GM12864 (cell line): ENCODE measurements at regions not wholly inside any gene's neighbourhood (a gene's known extent, or its start where the extent isn't known, plus 50 kb on each side); places are given as distances from the start of the nearest gene placed in this dataset.

Source experiments
- DNase-seq: peaks from one replicate; pipeline ENCODE4 v3.0.0-alpha.2; 2011; ENCODE audit warnings: low read depth
- H3K4me3 ChIP-seq: 2 replicates; pipeline ENCODE4 v1.5.1; 2011; ENCODE audit warnings: mild to moderate bottlenecking, low read depth, low read length, control low read depth
- CTCF ChIP-seq: IDR thresholded peaks from 2 replicates; pipeline ENCODE4 v1.5.1; 2011; ENCODE audit warnings: low read depth, mild to moderate bottlenecking, moderate library complexity, low read length, control low read depth, inconsistent platforms; ENCODE audit errors: missing control alignments

DNA sequence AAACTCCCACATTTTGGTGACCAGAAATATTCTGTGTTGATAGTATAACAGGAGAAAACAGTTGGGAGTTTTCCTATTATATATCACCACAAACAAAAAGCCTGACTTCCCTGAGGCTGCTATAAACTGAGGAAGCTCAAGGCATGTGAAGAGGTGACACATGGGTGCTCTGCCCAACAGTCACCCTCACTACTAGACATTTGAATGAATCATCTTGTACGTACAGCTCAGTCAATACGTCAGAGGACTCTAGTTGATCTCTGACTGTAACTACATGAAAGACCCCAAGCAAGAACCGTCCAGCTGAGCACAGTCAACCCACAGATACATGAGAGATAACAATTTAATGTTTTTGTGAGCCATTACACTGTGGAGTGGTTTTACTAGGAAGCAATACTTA is 338.3 kb upstream of the ATP11B start:
- no peak overlapping the region for H3K4me3 ChIP-seq
- no peak for DNase-seq
- TF ChIP-seq CTCF, result no peak

DNA sequence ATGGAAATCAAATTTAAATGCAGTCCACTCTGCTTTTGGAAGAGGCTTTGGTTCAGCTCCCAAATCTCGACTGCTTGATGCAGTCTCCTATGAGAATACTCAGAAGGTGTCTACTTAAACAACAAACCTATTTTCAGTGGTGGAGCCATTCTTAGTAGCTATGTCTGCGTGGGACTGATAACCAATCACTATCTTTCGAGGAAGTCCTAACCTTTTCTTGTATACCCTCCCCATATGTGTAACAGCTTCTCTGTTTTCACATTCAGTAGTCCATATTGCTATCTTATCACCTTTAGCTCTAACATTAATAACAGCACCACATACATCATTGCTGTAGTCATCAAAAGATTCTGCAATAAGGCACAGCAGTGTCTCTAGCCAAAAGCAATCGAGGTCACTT is 333.0 kb upstream of the ATP11B start:
- H3K4me3 ChIP-seq, result no peak overlapping the region
- TF ChIP-seq CTCF, result no peak
- DNase-seq, result no peak

GRCh38 chr3:182462152-182462551 is 331.2 kb upstream of the ATP11B start:
- TF ChIP-seq CTCF, result no peak
- no peak for DNase-seq
- H3K4me3 ChIP-seq, result no peak overlapping the region

GRCh38 chr3:182464513-182465145 is 328.7 kb upstream of the ATP11B start:
- DNase-seq, result no peak
- H3K4me3 ChIP-seq, result no peak overlapping the region
- no peak for TF ChIP-seq CTCF

DNA sequence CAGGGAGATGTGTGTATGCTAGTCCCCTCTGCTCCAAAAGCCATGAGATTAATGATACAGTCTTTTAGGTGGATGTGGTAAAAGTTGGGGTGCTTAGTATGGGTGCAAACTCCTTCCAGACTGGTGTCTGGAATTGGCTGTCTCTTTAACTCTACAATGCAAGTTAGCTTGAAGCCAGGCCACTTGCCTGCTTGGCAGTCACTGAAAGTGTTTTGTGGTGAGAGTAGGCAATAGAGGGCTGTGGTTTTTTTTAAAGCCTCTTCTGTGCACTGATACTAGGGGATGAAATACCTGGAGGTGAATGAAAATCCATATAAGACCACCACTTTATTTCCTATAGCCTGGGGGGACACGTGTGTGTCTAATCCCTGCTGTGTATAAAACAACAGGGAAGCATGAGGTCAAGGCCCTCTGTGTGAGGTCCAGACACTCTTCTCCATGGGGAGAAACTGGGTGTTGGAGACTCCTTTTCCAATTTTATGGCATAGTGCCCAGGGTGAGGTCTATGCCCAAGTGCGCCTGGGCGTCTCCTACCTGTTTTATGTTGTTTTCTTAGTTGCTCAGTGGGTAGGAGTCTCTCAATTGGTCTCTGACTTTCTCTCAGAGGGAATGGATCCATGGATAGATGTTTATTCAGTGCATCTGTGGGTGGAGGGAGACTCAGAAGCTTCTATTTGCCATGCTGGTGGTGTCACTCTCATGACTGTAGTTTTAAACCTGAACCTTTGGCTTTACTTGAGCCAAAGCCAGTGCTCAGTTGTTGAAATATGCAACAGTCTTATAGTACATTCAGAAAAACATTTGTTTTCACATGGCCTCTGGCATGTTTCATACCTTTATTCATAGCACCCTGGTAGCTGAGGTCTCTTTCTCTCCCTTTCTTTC is 327.8 kb upstream of the ATP11B start:
- no peak overlapping the region for H3K4me3 ChIP-seq
- TF ChIP-seq CTCF, result no peak
- no peak for DNase-seq

- TF ChIP-seq CTCF, result no peak
- no peak for DNase-seq
- H3K4me3 ChIP-seq, result no peak overlapping the region
These were observed 324.2 kb upstream of the ATP11B start for GRCh38 chr3:182469086-182469485.

DNA sequence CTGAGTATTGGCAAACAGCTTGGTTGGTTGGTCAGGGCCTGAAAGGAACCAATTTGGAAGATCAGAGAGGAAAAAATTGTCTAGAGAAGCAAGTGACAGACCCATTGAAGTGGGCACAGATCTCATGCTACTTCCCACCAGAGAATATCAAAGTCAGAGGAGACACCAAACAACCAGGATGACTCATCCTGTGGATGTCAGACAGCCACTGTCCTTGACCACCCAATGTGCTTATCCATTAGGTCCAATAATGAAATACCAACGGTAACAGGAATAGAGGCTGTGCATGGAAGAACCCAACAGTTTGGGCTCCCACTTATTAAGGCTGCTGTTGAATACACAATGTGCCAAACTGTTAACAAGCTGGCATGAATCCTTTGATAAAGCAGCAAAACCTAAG is 323.1 kb upstream of the ATP11B start:
- TF ChIP-seq CTCF, result no peak
- no peak overlapping the region for H3K4me3 ChIP-seq
- no peak for DNase-seq
